ENCODE measurements at regions not wholly inside any gene's neighbourhood (a gene's known extent, or its start where the extent isn't known, plus 50 kb on each side); places are given as distances from the start of the nearest gene placed in this dataset.

DNA sequence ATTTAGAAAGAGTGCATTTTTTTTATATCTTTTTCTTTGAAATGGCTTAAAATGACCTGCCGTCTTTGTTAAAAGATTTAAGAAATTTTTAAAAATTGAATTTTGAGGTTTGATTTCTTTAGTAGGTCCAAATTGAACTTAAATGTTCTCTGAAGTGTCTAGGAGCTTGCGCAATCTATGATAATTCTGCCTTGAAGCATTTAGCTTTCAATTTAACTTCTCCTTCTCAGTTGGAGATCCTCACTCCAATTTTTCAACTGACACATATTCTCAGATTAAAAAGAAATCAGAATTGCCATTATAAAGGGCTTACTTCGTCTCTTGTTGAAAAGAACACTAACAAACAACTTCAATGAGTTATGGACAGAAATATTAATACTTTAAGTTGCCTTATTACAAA lies 273.5 kb downstream of the TMA16 start:
- Mint-ChIP-seq H3K36me3 (ENCODE audit: insufficient read depth, unreplicated experiment) (no peaks in the 10 kb centered on the region), H3K27ac (ENCODE audit: low read depth, unreplicated experiment) (no peak overlapping the region), H3K27me3 (ENCODE audit: insufficient read depth, unreplicated experiment) (no peaks in the 10 kb centered on the region), H3K9me3 (ENCODE audit: unreplicated experiment) (no peaks in the 10 kb centered on the region), H3K4me1 (ENCODE audit: insufficient read depth, unreplicated experiment) (no peaks in the 10 kb centered on the region), H3K4me3 (ENCODE audit: unreplicated experiment) (no peak overlapping the region)
- ChIA-PET CTCF (interaction anchor here (1.9 kb wide), 1 partner anchor 10 kb away, joined by 7 read pairs; no protein-coding TSS in a partner anchor), POLR2A (interaction anchor here (0.5 kb wide), 1 partner anchor 15 kb away, joined by 3 read pairs; no protein-coding TSS in a partner anchor)
- BruUV-seq (replicated peaks): no TSS peak
- no peak for TF ChIP-seq CTCF (IDR thresholded peaks at IDR 0.05; ENCODE audit: unreplicated experiment)
- no peak for DNase-seq (ENCODE audit: unreplicated experiment)
- intact Hi-C loops (cut with micrococcal nuclease): no loop called here

GRCh38 chr4:163772238-163772637 lies 277.7 kb downstream of the TMA16 start:
- H3K27me3 Mint-ChIP-seq (ENCODE audit: insufficient read depth, unreplicated experiment): no peaks in the 10 kb centered on the region
- DNase-seq (ENCODE audit: unreplicated experiment): no peak
- ChIA-PET POLR2A (no interaction called here), CTCF (interaction anchor here (0.6 to 0.7 kb wide), 2 partner anchors 89 to 91 kb away, joined by 3 read pairs; no protein-coding TSS in a partner anchor)
- intact Hi-C loops (cut with micrococcal nuclease): no loop called here
- no peaks in the 10 kb centered on the region for H3K9me3 Mint-ChIP-seq (ENCODE audit: unreplicated experiment)
- BruUV-seq (replicated peaks): no TSS peak
- H3K36me3 Mint-ChIP-seq (ENCODE audit: insufficient read depth, unreplicated experiment): no peaks in the 10 kb centered on the region
- H3K4me1 Mint-ChIP-seq (ENCODE audit: insufficient read depth, unreplicated experiment): no peaks in the 10 kb centered on the region
- TF ChIP-seq CTCF (IDR thresholded peaks at IDR 0.05; ENCODE audit: unreplicated experiment): no peak
- no peak overlapping the region for H3K27ac Mint-ChIP-seq (ENCODE audit: low read depth, unreplicated experiment)
- no peak overlapping the region for H3K4me3 Mint-ChIP-seq (ENCODE audit: unreplicated experiment)

DNA sequence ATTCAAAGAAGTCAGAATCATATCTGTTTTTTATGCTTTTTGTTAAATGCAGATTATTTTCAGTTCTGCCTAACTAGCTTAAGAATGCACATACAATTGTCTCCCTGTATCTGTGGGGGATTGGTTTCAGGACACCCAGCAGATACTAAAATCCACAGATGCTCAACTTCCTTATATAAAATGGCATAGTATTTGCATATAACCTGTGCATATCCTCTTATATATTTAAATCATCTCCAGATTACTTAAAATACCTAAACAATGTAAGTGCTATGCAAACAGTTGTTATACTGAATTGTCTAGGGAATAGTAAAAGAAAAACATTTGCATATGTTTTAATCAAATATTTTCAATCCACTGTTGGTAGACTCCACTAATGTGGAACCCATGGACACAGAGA lies 279.4 kb downstream of the TMA16 start:
- no peak for DNase-seq (ENCODE audit: unreplicated experiment)
- ChIA-PET CTCF (interaction anchor here (1.0 kb wide), 1 partner anchor 9 kb away, joined by 3 read pairs; no protein-coding TSS in a partner anchor), POLR2A (no interaction called here)
- no peaks in the 10 kb centered on the region for H3K27me3 Mint-ChIP-seq (ENCODE audit: insufficient read depth, unreplicated experiment)
- no TSS peak for BruUV-seq (replicated peaks)
- H3K27ac Mint-ChIP-seq (ENCODE audit: low read depth, unreplicated experiment): no peak overlapping the region
- no peak for TF ChIP-seq CTCF (IDR thresholded peaks at IDR 0.05; ENCODE audit: unreplicated experiment)
- intact Hi-C loops (cut with micrococcal nuclease): no loop called here
- no peaks in the 10 kb centered on the region for H3K36me3 Mint-ChIP-seq (ENCODE audit: insufficient read depth, unreplicated experiment)
- no peak overlapping the region for H3K4me3 Mint-ChIP-seq (ENCODE audit: unreplicated experiment)
- H3K4me1 Mint-ChIP-seq (ENCODE audit: insufficient read depth, unreplicated experiment): no peaks in the 10 kb centered on the region
- H3K9me3 Mint-ChIP-seq (ENCODE audit: unreplicated experiment): no peaks in the 10 kb centered on the region

- Mint-ChIP-seq H3K9me3 (ENCODE audit: unreplicated experiment) (no peaks in the 10 kb centered on the region), H3K4me3 (ENCODE audit: unreplicated experiment) (no peak overlapping the region), H3K4me1 (ENCODE audit: insufficient read depth, unreplicated experiment) (no peaks in the 10 kb centered on the region), H3K36me3 (ENCODE audit: insufficient read depth, unreplicated experiment) (no peaks in the 10 kb centered on the region), H3K27me3 (ENCODE audit: insufficient read depth, unreplicated experiment) (no peaks in the 10 kb centered on the region), H3K27ac (ENCODE audit: low read depth, unreplicated experiment) (no peak overlapping the region)
- ChIA-PET POLR2A (no interaction called here), CTCF (no interaction called here)
- DNase-seq (ENCODE audit: unreplicated experiment): no peak
- no TSS peak for BruUV-seq (replicated peaks)
- TF ChIP-seq CTCF (IDR thresholded peaks at IDR 0.05; ENCODE audit: unreplicated experiment): no peak
- intact Hi-C loops (cut with micrococcal nuclease): no loop called here
These were observed 282.5 kb downstream of the TMA16 start for GRCh38 chr4:163776957-163777356.

Data from MCF 10A (cell line).